ENCODE measurements at regions not wholly inside any gene's neighbourhood (a gene's known extent, or its start where the extent isn't known, plus 50 kb on each side); places are given as distances from the start of the nearest gene placed in this dataset.
A peak's percentile ranks its signal among the peaks of the same experiment; 100 is the strongest.

DNA sequence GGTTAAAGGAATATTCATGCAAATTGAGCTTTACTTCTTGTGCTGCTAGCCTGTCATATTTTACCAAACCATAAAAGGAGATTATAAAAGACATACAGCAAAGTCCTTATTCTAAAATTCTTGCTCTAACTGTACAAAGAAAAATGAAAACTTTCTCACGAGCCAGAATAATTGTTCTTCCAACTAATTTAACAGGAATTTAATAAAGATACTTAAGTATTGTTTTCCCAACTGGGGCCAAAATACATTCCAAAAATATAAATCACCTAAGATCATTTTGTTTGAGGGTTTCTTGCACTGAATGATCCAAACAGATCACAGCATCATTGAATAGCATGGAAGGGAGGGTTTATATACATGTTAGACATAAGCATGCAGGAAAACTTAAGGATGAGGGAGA lies 127.1 kb upstream of the PCDH18 start:
- peak overlapping the region; percentile 51 for H3K4me2 ChIP-seq (ENCODE audit: unreplicated experiment)

GRCh38 chr4:137656661-137657060 lies 124.4 kb upstream of the PCDH18 start:
- 87 to 91% methylated on average over 2 of the region's 2 CpGs for WGBS, 2 experiments (ENCODE audit: low coverage in 1 of 2, low lambda C conversion rate in 2 of 2, missing lambda C conversion rate in 2 of 2)
- Histone ChIP-seq H3K9ac (no peak overlapping the region), H3K79me2 (ENCODE audit: insufficient read depth) (no peaks in the 10 kb centered on the region), H3K9me2 (ENCODE audit: insufficient read depth) (no peaks in the 10 kb centered on the region), H2AFZ (no peak overlapping the region), H3K4me2 (ENCODE audit: unreplicated experiment) (no peak overlapping the region), H3K4me1 (ENCODE audit: insufficient read depth) (peaks cover 42% of the 10 kb centered on the region), H3F3A (ENCODE audit: insufficient read depth) (peaks cover 25% of the 10 kb centered on the region), H3K4me3 (no peak overlapping the region), H4K20me1 (ENCODE audit: insufficient read depth) (no peaks in the 10 kb centered on the region), H3K36me3 (ENCODE audit: low read depth) (no peaks in the 10 kb centered on the region), H3K27ac (no peak overlapping the region), H3K9me3 (ENCODE audit: low read depth) (no peaks in the 10 kb centered on the region), H3K27me3 (replicated peaks; ENCODE audit: insufficient read depth) (no peaks in the 10 kb centered on the region)
- TF ChIP-seq EZH2 (IDR thresholded peaks at IDR 0.05; ENCODE audit: insufficient read depth, poor library complexity, severe bottlenecking): no peak
- no peak for TF ChIP-seq EZH2phosphoT487 (IDR thresholded peaks at IDR 0.05; ENCODE audit: insufficient read depth, low read depth)
- in situ Hi-C loops (cut with MboI): no loop called here
- no peak for DNase-seq

More for the DNA sequence above, 127.1 kb upstream of the PCDH18 start:
- WGBS, 2 experiments (ENCODE audit: low coverage in 1 of 2, low lambda C conversion rate in 2 of 2, missing lambda C conversion rate in 2 of 2): 0% methylated on average over 1 of the region's 1 CpG
- H3K9ac ChIP-seq: peak overlapping the region; percentile 40; the same call in 1 of the 2 replicates
- in situ Hi-C loops (cut with MboI): no loop called here
- TF ChIP-seq EZH2phosphoT487 (IDR thresholded peaks at IDR 0.05; ENCODE audit: insufficient read depth, low read depth): no peak
- no peak for TF ChIP-seq EZH2 (IDR thresholded peaks at IDR 0.05; ENCODE audit: insufficient read depth, poor library complexity, severe bottlenecking)
- peaks cover 50% of the 10 kb centered on the region for H3F3A ChIP-seq (ENCODE audit: insufficient read depth)
- H3K4me3 ChIP-seq: peak overlapping the region; percentile 26
- DNase-seq: peak; percentile 59
- no peaks in the 10 kb centered on the region for H4K20me1 ChIP-seq (ENCODE audit: insufficient read depth)
- H3K9me2 ChIP-seq (ENCODE audit: insufficient read depth): no peaks in the 10 kb centered on the region
- H3K36me3 ChIP-seq (ENCODE audit: low read depth): no peaks in the 10 kb centered on the region
- H3K27me3 ChIP-seq (replicated peaks; ENCODE audit: insufficient read depth): no peaks in the 10 kb centered on the region
- no peaks in the 10 kb centered on the region for H3K79me2 ChIP-seq (ENCODE audit: insufficient read depth)
- H3K9me3 ChIP-seq (ENCODE audit: low read depth): no peaks in the 10 kb centered on the region
- peak overlapping the region; percentile 78 for H3K27ac ChIP-seq
- H2AFZ ChIP-seq: peak overlapping the region; percentile 74
- peaks cover 58% of the 10 kb centered on the region for H3K4me1 ChIP-seq (ENCODE audit: insufficient read depth)

GRCh38 chr4:137655302-137655701 lies 123.0 kb upstream of the PCDH18 start:
- H3K4me1 ChIP-seq (ENCODE audit: insufficient read depth): peaks cover 31% of the 10 kb centered on the region
- H3K79me2 ChIP-seq (ENCODE audit: insufficient read depth): no peaks in the 10 kb centered on the region
- DNase-seq: no peak
- TF ChIP-seq EZH2phosphoT487 (IDR thresholded peaks at IDR 0.05; ENCODE audit: insufficient read depth, low read depth): no peak
- no peak for TF ChIP-seq EZH2 (IDR thresholded peaks at IDR 0.05; ENCODE audit: insufficient read depth, poor library complexity, severe bottlenecking)
- peaks cover 17% of the 10 kb centered on the region for H3F3A ChIP-seq (ENCODE audit: insufficient read depth)
- H2AFZ ChIP-seq: peak overlapping the region; percentile 62
- no peak overlapping the region for H3K4me2 ChIP-seq (ENCODE audit: unreplicated experiment)
- WGBS, 2 experiments (ENCODE audit: low coverage in 1 of 2, low lambda C conversion rate in 2 of 2, missing lambda C conversion rate in 2 of 2): 97 to 100% methylated on average over 1 of the region's 1 CpG
- no peaks in the 10 kb centered on the region for H3K36me3 ChIP-seq (ENCODE audit: low read depth)
- in situ Hi-C loops (cut with MboI): no loop called here
- H3K4me3 ChIP-seq: no peak overlapping the region
- H3K27me3 ChIP-seq (replicated peaks; ENCODE audit: insufficient read depth): no peaks in the 10 kb centered on the region
- H3K9me3 ChIP-seq (ENCODE audit: low read depth): no peaks in the 10 kb centered on the region
- no peak overlapping the region for H3K27ac ChIP-seq
- H4K20me1 ChIP-seq (ENCODE audit: insufficient read depth): no peaks in the 10 kb centered on the region
- no peak overlapping the region for H3K9ac ChIP-seq
- no peaks in the 10 kb centered on the region for H3K9me2 ChIP-seq (ENCODE audit: insufficient read depth)

- TF ChIP-seq EZH2phosphoT487 (IDR thresholded peaks at IDR 0.05; ENCODE audit: insufficient read depth, low read depth) (no peak), EZH2 (IDR thresholded peaks at IDR 0.05; ENCODE audit: insufficient read depth, poor library complexity, severe bottlenecking) (no peak)
- H3K4me1 ChIP-seq (ENCODE audit: insufficient read depth): 0 out of 2 replicates have a peak, but pooled peaks cover 4% of the 10 kb centered on the region
- H3K9ac ChIP-seq: no peak overlapping the region
- no peak overlapping the region for H3K27ac ChIP-seq
- peak; percentile 50 for DNase-seq
- H3K4me3 ChIP-seq: no peak overlapping the region
- no peak overlapping the region for H2AFZ ChIP-seq
- no peaks in the 10 kb centered on the region for H3K9me2 ChIP-seq (ENCODE audit: insufficient read depth)
- H3F3A ChIP-seq (ENCODE audit: insufficient read depth): no peaks in the 10 kb centered on the region
- in situ Hi-C loops (cut with MboI): no loop called here
- H3K4me2 ChIP-seq (ENCODE audit: unreplicated experiment): no peak overlapping the region
- H3K79me2 ChIP-seq (ENCODE audit: insufficient read depth): no peaks in the 10 kb centered on the region
- H3K36me3 ChIP-seq (ENCODE audit: low read depth): no peaks in the 10 kb centered on the region
- 83 to 85% methylated on average over 3 of the region's 3 CpGs for WGBS, 2 experiments (ENCODE audit: low coverage in 1 of 2, low lambda C conversion rate in 2 of 2, missing lambda C conversion rate in 2 of 2)
- no peaks in the 10 kb centered on the region for H4K20me1 ChIP-seq (ENCODE audit: insufficient read depth)
- no peaks in the 10 kb centered on the region for H3K27me3 ChIP-seq (replicated peaks; ENCODE audit: insufficient read depth)
- H3K9me3 ChIP-seq (ENCODE audit: low read depth): no peaks in the 10 kb centered on the region
These were observed 118.8 kb upstream of the PCDH18 start for GRCh38 chr4:137651128-137651527.

Data from GM23248 (cell line).